HL-60/S4 (cell line): ENCODE measurements at regions not wholly inside any gene's neighbourhood (a gene's known extent, or its start where the extent isn't known, plus 50 kb on each side); places are given as distances from the start of the nearest gene placed in this dataset.

Experiments used
- in situ Hi-C: fragments of 300-500 bp; cut with MboI; formaldehyde crosslinking; loops from 2 replicates; pipeline ENCODE4 v1.14.3; 2022; ENCODE audit warnings: low sequenced_read_pairs

DNA sequence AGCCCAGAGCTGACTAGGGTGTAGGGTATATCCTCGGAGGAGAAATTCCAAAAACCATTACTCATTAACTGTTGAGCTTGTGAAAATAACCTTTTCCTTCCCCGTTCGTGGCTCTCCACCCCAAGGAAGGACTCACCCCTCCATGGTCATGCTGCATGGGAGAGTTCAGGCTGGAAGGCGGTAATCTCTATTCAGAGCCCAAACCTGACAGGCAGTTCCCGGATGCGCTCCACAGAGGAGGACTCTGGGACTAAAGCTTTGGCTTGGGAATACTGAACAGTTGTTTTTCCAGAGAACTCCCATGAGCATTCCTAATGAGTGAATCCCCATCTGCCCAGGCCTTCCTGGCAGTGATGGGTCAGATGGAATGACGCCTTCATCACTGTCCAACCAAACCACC is 125.4 kb downstream of the BCOR start:
- in situ Hi-C loops: no loop called here

DNA sequence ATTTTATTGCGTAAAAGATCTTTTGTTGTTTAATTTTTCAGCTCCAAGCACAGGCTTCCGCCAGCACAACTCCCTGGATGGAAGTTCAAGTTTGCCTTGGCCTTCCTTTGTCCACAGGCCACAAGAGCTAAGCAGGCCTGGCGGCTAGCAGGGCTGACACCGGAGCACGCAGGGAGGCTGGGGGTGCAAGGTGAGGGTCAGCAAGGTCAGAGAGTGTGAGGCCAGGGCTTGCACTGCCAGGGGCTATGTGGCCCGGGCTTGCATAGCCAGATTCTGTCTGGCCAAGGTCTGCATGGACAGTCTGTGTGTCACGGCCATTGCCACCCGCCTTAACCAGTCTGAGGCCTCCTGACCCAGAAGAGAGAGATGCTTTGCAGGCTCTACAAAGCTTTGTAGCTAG is 123.9 kb downstream of the BCOR start:
- in situ Hi-C loops: no loop called here

DNA sequence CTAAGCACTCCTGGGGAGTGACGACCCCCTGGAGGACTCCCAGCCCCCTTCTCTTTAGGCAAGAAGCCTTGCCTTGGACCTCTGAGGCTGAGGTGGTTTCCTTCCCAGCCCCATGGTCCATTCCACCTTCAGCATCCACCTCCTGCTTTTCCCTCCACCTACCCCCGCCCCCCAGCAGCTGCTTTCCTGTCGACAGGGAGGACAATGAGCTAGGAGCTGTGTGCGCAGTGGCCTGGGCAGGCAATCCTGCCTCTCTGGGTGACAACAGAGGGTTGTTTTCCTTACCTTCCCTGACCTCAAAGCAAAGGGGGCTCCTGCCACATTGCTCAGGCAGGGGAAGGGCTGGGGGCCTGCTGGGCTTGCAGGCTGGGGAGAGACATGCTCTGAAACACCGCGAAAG is 123.5 kb downstream of the BCOR start:
- in situ Hi-C loops: no loop called here

DNA sequence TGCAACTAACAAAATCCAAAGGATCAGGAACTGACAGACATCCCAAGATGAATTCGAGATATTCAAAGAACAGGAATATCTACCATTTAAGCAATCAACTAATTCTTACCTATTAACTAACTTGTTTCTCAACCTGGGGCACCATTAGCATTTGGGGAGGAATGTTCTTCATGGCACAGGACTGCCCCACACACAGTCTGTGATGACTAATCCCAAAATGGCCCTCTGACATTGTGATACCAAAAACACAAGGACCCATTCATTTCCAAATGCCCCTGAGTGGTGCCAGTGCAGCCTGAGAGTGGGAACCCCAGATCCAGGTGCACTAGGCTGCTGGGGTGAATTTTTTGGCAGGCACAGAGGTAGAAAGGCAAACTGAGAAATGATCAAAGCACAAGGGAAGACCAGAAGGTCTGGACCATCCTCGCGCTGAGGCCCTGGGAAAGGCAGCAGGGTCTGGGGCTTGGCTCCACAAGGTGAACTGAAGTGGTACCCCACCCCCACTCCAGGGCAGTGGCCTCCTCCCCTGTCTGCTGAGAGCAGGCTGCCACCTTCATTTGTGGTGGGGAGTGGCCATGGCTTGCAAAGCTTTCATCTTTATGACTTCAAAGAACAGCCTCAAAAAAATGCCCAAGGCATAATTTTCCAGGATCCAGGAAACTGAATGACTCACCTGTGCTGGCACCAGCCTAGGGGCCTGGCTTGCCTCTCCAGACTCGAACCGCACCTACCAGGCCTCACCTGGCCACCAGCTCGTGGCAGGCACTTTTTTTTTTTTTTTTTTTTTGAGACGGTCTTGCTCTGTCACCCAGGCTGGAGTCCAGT is 122.4 kb downstream of the BCOR start:
- in situ Hi-C loops: no loop called here

DNA sequence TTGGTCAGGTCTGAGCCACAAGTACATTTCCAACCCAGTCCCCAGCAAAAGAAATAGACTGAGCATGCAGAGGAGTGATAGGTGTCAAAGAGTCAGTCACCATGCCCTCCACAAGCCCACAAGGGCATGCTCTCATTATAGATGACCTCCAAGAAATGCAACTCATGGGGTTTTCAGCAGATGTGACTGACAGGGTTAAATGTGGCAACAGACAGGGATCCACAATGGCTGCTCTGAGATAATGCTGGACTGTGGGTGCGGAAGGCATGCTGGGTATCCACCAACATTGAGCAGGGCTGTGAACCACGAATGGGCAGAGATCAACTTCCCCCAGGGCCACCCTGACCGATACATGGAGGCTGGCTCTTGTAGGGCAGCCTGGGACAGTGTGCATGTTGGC is 115.8 kb downstream of the BCOR start:
- in situ Hi-C loops: no loop called here

DNA sequence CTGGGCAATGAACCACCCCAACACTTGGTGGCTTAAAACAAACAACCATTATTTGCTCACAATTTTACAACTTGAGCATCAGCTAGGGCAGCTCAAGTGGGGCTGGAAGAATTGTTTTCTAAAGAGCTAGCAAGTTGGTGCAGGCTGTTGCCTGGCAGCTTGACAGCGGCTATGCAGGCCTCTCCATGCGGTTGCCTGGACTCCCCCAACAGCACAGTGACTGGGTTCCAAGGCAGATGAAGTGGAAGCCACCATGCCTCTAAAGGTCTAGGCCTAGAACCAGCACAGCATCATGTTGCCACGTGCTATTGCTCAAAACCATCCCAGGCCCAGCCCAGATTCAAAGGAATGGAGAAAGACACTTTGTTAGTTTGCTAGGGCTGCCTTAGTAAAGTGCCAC is 114.8 kb downstream of the BCOR start:
- in situ Hi-C loops: no loop called here

DNA sequence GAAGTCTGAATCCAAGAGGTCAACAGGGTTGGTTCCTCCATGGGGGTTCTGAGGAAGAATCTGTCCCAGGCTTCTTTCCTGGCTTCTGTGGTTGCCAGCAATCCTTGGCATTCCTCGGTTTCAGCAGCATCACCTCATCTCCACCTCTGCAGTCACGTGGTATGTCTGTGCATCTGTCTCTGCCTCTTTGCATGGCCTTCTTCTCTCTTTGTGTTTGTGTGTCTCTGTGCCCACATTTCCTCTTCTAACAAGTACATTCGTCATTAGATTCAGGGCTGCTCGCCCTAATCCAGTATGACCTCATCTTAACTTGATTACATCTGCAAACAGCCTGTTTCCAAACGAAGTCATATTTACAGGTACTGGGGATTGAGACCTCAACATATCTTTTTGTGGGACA is 114.0 kb downstream of the BCOR start:
- in situ Hi-C loops: no loop called here

DNA sequence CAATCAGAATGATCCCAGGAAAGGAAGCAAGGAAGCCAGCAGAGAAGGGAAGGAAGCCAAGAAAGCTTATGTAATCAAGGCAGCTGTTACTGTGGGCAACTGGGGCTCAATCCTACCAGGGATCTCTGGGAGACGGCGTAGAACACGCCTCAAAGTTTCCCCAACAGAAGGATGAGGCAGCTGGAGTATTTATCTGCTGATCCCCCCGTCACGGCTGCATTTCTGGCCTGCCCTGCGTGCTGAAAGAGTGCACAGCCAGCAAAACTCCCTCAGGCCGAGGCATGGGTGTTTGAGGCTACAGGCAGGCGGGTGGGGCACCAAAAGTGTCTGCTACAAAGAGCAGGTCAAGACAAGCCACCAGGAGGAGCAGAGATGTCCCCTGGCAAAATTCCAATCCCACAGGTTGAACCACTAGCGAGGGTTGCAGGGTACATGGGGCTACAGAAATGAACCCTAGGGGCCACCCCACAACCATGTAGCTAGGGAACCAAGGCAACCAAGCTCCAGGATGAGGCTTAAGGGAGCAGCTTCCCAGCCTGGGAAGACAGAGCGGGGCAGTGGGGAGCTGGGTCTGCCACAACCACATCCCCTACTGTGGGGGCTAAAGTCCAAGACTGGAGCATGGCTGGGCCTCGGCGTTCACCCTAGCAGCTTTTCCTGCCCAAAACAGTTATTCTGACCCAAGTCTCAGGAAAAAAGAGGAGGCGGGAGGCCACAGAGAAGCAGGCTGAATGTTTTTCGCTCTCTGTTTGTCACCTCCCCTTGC is 113.4 kb downstream of the BCOR start:
- in situ Hi-C loops: no loop called here

DNA sequence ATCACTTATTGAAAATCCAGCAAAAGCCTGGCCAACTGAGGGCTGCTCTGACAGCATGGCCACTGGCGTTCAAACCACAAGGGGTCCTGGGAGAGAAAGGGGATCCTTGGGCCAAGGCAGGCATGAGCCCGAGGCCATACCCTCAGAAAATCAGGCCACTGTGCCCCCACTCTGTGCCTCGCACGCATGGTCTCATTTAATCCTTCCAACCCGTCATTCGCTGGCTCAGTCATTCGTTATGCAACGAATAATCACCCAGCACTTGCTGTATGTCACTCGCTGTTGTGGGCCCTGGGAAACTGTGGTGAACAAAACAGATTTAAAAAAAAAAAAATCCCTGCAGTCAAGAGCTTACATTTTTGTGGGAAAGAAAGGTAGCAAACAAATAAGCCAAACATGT is 112.7 kb downstream of the BCOR start:
- in situ Hi-C loops: no loop called here

DNA sequence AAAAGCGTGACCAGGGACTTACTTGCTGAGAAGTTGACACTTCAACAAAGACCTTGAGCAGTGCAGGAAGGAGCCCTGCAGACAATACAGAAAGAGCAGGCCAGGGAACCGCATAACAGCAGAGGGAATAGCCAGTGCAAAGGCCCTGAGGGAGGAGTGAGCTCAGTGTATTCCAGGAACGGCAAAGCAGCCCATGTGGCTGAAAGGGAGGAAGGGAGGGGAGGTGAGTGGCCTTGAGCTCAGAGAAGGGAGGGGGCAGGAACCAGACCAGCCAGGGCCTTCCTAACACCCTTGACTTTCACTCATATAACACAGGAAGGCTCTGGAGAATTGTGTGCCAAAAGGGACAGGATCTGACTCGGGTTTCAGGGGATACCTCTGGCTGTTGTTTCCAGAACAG is 112.2 kb downstream of the BCOR start:
- in situ Hi-C loops: no loop called here

DNA sequence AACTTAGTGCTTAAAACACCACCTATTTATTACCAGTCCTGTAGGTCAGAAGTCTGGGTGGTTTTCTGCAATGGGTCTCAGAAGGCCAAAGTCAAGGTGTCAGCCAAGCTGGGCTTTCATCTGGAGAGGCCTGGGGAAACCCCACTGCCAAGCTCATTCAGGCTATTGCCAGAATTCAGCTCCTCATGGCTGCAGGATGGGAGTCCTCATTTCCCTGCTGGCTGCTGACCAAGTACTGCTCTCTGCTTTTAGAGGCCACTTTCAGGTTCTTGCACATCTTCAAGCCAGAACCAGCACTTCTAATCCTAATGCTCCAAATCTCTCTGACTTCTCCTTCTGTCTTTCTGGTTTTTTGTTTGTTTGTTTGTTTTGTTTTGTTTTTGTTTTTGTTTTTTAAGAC is 109.3 kb downstream of the BCOR start:
- in situ Hi-C loops: no loop called here

DNA sequence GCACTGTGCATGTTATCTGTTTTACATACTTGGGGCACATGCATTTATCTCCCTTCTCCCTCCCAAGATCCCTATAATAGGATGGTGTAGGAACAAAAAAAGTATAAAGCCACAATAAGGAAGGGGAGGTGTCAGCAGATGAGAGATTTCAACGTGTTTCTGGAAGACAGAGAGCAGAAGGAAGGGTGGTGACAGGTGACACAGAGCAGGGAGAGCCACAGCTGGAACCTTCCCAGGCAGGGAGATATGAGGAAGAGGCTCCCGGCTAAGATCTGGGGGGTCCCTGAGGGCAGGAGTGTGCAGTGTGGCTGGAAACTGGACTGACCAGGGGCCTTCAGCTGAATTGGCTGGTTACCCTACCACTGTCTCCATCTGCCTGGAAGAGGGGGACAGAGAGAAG is 107.4 kb downstream of the BCOR start:
- in situ Hi-C loops: no loop called here

DNA sequence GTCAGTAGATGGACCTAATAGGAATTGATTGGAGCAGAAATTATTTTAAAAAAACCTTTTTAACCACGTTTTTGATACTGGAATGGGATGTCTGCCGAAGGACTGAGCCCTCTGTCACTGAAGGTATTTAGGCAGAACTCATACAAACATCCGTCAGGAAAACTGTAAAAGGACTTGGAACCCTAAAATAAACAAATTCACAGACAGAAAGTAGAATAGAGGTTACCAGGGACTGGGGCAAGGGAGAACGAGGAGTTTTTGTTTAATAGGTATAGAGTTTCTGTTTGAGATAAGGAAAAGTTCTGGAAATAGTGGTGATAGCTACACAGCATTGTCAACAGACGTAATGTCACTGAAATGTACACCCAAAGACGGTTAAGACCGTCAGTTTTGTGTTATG is 105.5 kb downstream of the BCOR start:
- in situ Hi-C loops: no loop called here

DNA sequence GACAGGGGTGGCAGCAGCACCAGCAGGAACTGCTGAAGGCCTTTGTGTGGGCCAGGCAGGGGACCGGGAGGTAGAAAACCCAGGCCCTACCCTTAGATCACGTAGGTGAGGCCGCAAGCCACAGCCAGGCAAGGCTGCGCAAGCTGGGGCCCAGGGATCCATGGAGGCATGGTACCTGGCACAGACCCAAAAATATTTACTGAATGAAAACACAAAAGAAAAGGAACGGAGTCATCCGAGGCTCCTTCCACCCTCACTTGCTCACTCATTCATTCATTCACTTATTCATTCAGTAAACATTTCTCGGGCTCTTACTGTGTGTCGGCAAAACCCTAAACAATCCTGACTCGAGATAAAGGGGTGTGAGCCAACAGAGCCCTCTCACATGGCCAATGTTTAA is 102.3 kb downstream of the BCOR start:
- in situ Hi-C loops: no loop called here

DNA sequence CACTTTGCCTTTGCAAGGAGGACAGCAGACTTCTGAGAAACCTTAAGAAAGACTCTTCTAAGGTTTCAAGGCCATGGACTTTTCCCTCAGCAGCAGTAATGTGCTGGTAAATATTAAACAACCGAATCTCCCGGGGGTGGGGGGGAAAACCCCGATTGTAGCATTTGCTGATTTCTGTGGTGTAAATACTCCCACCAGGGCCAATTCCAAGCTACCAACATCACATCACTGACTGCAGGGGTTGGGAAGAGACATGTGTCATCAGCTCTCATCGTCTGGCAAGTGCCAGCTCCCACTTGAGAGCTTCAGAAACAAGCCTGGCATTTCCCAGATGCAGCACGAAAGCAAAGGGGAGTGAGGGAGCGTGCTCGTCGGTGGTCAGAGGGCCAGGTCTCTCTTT is 101.2 kb downstream of the BCOR start:
- in situ Hi-C loops: no loop called here

DNA sequence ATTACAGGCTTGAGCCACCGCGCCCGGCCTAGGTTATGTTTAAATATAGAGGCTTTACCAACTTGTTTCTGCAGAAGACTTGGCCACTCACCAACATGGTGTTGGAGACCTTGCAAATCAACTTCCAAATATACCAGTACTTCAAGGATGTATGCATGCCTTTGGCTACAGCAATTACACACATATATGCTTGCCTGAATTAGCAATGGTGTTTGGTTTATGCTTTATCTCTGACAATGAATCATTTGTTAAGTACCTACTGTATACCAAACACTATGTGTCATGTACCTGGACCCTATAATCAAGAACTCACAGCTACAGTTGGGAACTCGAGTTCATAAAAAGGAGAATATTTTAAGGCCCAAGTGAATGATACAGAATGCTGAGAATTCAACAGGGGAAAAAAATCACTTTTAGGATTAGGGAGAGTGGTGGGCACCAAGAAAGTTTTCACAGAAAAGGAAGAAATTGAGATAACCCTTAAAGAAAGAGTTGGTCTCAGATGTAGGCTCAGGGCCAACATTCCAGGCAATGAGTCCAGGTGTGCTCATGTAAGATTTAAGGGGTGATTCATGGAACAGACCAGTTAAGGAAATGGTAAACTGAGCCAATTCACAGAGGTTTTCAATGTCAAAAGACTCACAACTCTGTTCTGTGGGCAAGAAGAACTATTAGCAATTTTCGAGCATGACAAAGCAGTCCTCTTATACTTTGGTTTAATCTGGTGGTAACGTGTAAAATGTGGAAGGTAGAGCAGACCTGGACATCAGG is 98.9 kb downstream of the BCOR start:
- in situ Hi-C loops: no loop called here
